BLaER1 (cell line): ENCODE measurements at regions not wholly inside any gene's neighbourhood (a gene's known extent, or its start where the extent isn't known, plus 50 kb on each side); places are given as distances from the start of the nearest gene placed in this dataset.
"Not testable (repeated sequence)": the region's sequence is repeated elsewhere in the genome, so short reads cannot be mapped to it uniquely, and the experiment has no call there.

Source experiments
- H3K27ac ChIP-seq: shearing (Covaris generic); formaldehyde crosslinking; 2 replicates; pipeline ENCODE4 v1.8.1; 2022
- H3K27me3 ChIP-seq: shearing (Covaris generic); formaldehyde crosslinking; 2 replicates; pipeline ENCODE4 v1.8.1; 2022
- H3K36me3 ChIP-seq: shearing (Covaris generic); formaldehyde crosslinking; 2 replicates; pipeline ENCODE4 v1.8.1; 2022
- H3K4me1 ChIP-seq: shearing (Covaris generic); formaldehyde crosslinking; 2 replicates; pipeline ENCODE4 v1.8.1; 2022
- H3K4me2 ChIP-seq: shearing (Covaris generic); formaldehyde crosslinking; 2 replicates; pipeline ENCODE4 v1.8.1; 2022
- H3K4me3 ChIP-seq: shearing (Covaris generic); formaldehyde crosslinking; 2 replicates; pipeline ENCODE4 v1.8.1; 2022
- H3K9ac ChIP-seq: shearing (Covaris generic); formaldehyde crosslinking; 2 replicates; pipeline ENCODE4 v1.8.1; 2022
- H3K9me3 ChIP-seq: shearing (Covaris generic); formaldehyde crosslinking; 2 replicates; pipeline ENCODE4 v1.8.1; 2022
- H4K20me1 ChIP-seq: shearing (Covaris generic); formaldehyde crosslinking; 2 replicates; pipeline ENCODE4 v1.8.1; 2022
- Cebpa-rat ChIP-seq: shearing (Covaris generic); IDR thresholded peaks from 2 replicates; pipeline ENCODE4 v1.8.1; 2022

DNA sequence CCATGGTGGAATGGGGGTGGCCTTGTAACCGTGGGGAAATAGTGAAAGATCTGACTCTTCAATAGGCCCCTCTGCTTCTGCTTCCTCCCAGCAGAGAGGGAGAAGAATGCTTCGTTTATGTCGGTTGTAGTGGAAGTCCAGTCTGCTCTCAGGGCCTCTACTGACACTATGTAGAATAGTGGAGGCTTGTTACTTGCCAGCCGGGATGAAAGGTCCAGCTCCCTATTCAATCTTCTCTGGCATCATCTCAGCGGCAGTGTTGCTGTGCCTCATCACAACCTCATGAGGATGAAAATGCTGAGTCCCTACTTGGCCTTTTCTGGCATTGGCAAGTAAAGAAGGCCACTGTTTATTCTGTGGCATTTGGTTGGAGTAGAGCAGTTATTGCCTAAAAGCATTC lies 820.9 kb upstream of the TENM4 start:
- no peak for TF ChIP-seq Cebpa-rat
- H3K9me3 ChIP-seq = no peaks in the 10 kb centered on the region
- H4K20me1 ChIP-seq = no peaks in the 10 kb centered on the region
- H3K27ac ChIP-seq = no peak overlapping the region
- no peak overlapping the region for H3K4me2 ChIP-seq
- no peak overlapping the region for H3K4me3 ChIP-seq
- no peaks in the 10 kb centered on the region for H3K4me1 ChIP-seq
- H3K36me3 ChIP-seq = no peaks in the 10 kb centered on the region
- H3K27me3 ChIP-seq = no peaks in the 10 kb centered on the region
- H3K9ac ChIP-seq = no peak overlapping the region

DNA sequence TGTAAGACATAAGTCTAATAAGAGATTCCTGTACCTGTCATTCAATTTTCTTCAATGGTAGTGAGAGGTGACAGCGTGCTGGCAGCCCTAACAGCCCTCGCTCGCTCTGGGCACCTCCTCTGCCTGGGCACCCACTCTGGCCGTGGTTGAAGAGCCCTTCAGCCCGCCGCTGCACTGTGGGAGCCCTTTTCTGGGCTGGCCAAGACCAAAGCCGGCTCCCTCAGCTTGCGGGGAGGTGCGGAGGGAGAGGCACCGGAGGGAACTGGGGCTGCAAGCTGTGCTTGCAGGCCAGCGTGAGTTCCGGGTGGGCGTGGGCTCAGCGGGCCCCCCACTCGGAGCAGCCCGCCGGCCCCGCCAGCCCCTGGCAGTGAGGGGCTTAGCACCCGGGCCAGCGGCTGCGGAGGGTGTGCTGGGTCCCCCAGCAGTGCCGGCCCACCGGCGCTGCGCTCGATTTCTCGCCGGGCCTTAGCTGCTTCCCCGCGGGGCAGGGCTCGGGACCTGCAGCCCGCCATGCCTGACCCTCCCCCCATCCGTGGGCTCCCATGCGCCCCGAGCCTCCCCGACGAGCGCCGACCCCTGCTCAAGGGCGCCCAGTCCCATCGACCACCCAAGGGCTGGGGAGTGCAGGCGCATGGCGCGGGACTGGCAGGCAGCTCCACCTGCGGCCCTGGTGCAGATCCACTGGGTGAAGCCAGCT lies 816.6 kb upstream of the TENM4 start:
- not testable (repeated sequence) for H3K4me1 ChIP-seq, H3K27me3 ChIP-seq, H4K20me1 ChIP-seq, H3K9ac ChIP-seq, H3K27ac ChIP-seq, H3K4me3 ChIP-seq, H3K9me3 ChIP-seq, H3K4me2 ChIP-seq, H3K36me3 ChIP-seq

DNA sequence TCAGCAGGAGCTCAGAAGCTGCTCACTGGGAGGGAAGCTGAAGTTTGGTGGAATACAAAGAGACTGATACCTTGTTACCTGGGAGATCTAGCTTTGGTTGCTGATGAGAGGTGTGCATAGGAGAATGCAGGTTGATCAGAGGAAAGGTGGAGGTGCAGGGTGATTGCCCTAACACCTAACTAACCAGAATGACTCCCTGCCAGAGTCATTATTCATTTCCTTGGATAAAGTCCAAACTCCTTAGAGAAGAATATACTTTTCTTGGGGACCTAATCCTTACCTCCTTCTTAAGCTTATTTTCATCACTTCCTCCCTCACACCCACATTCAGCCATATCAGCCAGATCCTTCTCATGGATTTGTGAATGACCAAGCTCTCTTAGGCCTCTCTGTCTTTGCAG lies 814.2 kb upstream of the TENM4 start:
- Histone ChIP-seq H3K4me2 (no peak overlapping the region), H3K9ac (no peak overlapping the region), H4K20me1 (no peaks in the 10 kb centered on the region), H3K4me3 (no peak overlapping the region), H3K27ac (no peak overlapping the region), H3K9me3 (no peaks in the 10 kb centered on the region), H3K4me1 (no peaks in the 10 kb centered on the region), H3K27me3 (no peaks in the 10 kb centered on the region), H3K36me3 (no peaks in the 10 kb centered on the region)
- TF ChIP-seq Cebpa-rat = no peak

DNA sequence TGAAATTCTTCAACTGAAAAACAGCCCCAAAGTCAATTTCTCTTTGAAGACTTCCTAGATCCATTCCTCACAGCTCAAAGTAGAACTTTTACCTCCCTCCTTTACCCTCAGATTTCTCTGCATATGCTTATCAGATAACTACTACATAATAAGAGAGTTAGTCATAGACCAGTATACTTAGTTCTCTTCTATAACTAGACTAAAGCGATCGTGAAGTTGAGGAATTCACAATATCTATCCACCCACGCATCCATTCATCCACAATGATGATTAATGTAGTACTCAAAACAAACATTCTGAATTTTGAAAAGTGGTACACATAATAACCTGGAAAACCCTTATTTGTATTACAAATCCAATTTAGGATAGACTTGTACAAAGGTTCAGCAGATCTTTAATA lies 800.9 kb upstream of the TENM4 start:
- H3K4me3 ChIP-seq = no peak overlapping the region
- H3K4me2 ChIP-seq = no peak overlapping the region
- peaks cover 15% of the 10 kb centered on the region for H3K9me3 ChIP-seq
- no peaks in the 10 kb centered on the region for H3K4me1 ChIP-seq
- no peaks in the 10 kb centered on the region for H4K20me1 ChIP-seq
- no peaks in the 10 kb centered on the region for H3K27me3 ChIP-seq
- H3K27ac ChIP-seq = no peak overlapping the region
- TF ChIP-seq Cebpa-rat = no peak
- H3K36me3 ChIP-seq = no peaks in the 10 kb centered on the region
- no peak overlapping the region for H3K9ac ChIP-seq

DNA sequence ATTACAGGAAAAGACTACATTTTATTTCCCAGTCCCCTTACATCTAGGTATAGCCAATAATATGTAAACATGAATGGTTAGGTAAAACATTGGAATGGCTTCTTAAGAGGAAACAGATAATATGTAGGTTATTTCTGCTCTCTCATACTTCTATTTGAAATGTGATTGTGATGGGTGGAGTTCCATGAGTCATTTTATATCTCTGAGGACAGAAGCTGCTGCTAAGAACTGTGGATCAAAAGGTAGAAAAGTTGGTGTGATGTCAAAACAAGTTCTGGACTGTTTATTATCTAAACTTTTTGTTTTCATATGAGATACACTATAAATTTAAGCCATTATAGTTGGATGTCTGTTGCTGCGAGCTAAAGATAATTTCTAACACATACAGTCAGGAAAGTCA lies 799.4 kb upstream of the TENM4 start:
- Histone ChIP-seq H3K27me3 (no peaks in the 10 kb centered on the region), H3K9me3 (peaks cover 17% of the 10 kb centered on the region), H3K27ac (no peak overlapping the region)

DNA sequence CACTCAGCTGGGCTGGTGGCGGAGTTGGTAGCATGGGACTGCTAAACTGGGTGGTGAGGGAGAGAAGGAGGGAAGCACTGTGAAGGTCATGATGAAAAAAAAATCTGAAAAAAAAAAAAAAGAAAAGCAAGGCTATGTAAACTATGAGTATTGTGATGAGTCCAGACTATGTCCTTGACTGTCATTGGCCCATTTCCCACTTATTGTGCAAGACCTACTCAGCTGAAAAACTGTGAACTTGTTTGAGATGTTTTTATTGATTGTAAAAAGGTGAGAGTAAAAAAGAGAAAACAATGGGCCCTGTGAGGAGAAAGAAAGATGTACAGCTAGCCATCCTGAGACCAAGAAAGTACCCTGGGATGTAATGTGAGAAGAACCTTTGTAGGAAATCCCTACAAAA lies 798.4 kb upstream of the TENM4 start:
- Histone ChIP-seq H3K36me3 (no peaks in the 10 kb centered on the region), H3K27ac (no peak overlapping the region), H3K27me3 (no peaks in the 10 kb centered on the region)

More for the DNA sequence above, 799.4 kb upstream of the TENM4 start:
- Histone ChIP-seq H3K4me2 (no peak overlapping the region), H3K9ac (no peak overlapping the region), H4K20me1 (no peaks in the 10 kb centered on the region), H3K4me3 (no peak overlapping the region), H3K4me1 (no peaks in the 10 kb centered on the region), H3K36me3 (no peaks in the 10 kb centered on the region)
- TF ChIP-seq Cebpa-rat = no peak

DNA sequence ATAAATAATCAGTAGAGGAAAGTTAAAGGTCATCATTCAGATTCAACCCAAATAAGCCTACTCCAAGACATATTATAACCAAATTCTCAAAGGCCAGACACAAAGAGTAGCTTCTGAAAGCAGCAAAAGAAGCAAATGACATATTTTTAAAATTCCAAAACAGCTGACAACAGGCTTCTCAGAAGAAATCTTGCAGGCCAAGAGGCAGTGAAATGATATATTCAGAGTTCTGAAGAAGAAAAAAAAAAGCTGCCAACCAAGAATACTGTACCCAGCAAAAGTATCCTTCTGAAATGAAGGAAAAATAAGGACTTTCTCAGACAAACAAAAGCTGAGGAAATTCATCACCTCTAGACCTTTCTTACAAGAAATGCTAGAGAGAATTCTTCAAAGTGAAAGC lies 787.1 kb upstream of the TENM4 start:
- no peak for TF ChIP-seq Cebpa-rat
- no peaks in the 10 kb centered on the region for H3K36me3 ChIP-seq
- H3K9me3 ChIP-seq = peaks cover 26% of the 10 kb centered on the region
- no peak overlapping the region for H3K4me3 ChIP-seq
- no peaks in the 10 kb centered on the region for H3K4me1 ChIP-seq
- H3K27ac ChIP-seq = no peak overlapping the region
- H4K20me1 ChIP-seq = no peaks in the 10 kb centered on the region
- no peak overlapping the region for H3K4me2 ChIP-seq
- no peak overlapping the region for H3K9ac ChIP-seq
- no peaks in the 10 kb centered on the region for H3K27me3 ChIP-seq

More for the DNA sequence above, 798.4 kb upstream of the TENM4 start:
- no peak overlapping the region for H3K9ac ChIP-seq
- no peak for TF ChIP-seq Cebpa-rat
- H4K20me1 ChIP-seq = no peaks in the 10 kb centered on the region
- H3K4me2 ChIP-seq = no peak overlapping the region
- peaks cover 14% of the 10 kb centered on the region for H3K9me3 ChIP-seq
- no peaks in the 10 kb centered on the region for H3K4me1 ChIP-seq
- H3K4me3 ChIP-seq = no peak overlapping the region

DNA sequence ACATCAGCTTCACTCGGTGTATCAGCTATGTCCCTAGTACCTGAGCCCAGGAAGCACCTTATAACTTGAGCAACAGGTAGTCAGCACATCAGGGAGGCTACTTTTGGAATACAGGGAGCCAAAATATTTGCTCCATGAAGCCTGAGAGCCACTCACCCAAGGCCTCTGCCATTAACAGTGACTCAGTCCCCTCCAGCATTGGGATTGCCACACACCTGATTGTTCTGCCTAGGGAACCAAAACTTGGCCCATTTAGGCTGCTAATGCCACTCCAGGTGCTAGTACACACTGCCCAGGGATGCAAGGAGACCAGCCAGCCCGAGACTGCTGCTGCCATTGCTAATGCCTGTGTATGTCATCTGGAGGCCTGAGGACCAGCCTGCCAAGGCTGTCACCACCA lies 773.6 kb upstream of the TENM4 start:
- Histone ChIP-seq H3K4me2 (no peak overlapping the region), H3K27me3 (no peaks in the 10 kb centered on the region), H3K4me3 (no peak overlapping the region), H3K9ac (no peak overlapping the region), H3K36me3 (no peaks in the 10 kb centered on the region), H3K9me3 (no peaks in the 10 kb centered on the region), H3K4me1 (peaks cover 8% of the 10 kb centered on the region), H4K20me1 (no peaks in the 10 kb centered on the region), H3K27ac (no peak overlapping the region)
- no peak for TF ChIP-seq Cebpa-rat

DNA sequence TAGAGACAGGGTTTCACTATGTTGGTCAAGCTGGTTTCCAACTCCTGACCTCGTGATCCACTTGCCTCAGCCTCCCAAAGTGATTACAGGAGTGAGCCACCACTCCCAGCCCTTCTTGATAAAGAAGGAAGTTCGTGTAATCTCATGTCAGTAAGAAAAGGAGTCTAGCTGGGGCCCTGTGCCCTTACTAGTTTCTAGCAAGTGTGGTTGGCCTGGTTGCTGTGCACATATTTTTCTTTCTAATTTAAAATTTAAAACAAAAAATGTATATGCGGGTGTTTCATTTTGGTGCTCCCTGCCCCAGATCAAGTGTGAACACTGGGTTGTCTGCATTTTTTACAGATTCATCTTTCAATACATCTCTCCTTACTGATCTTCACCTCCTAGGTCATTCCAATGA lies 770.8 kb upstream of the TENM4 start:
- no peak overlapping the region for H3K9ac ChIP-seq
- no peaks in the 10 kb centered on the region for H3K27me3 ChIP-seq
- H3K9me3 ChIP-seq = no peaks in the 10 kb centered on the region
- peaks cover 8% of the 10 kb centered on the region for H3K4me1 ChIP-seq
- no peak overlapping the region for H3K4me3 ChIP-seq
- no peaks in the 10 kb centered on the region for H3K36me3 ChIP-seq
- no peaks in the 10 kb centered on the region for H4K20me1 ChIP-seq
- H3K27ac ChIP-seq = no peak overlapping the region
- H3K4me2 ChIP-seq = peak overlapping the region; percentile 25
- no peak for TF ChIP-seq Cebpa-rat

DNA sequence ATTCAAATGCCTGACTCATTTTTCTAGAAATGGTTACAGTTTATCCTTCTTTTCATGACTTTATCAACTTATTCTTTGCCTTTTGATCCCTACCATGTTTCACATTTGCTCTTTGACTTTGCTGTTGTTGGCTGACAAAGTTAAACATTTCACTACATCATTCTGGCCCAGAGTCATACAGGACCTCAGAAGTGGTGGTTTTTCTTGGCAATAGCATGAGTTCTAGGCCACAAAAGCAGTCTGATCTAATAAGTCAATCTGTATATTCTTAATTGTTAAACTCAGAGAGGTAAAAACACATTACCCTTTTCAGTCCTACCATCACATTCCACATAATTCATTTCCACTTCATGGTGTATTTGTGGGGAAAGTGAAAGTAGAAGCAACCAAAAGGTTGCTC lies 763.2 kb upstream of the TENM4 start:
- Histone ChIP-seq H3K27ac (no peak overlapping the region), H3K4me3 (no peak overlapping the region), H3K9ac (no peak overlapping the region), H3K27me3 (no peaks in the 10 kb centered on the region), H3K9me3 (no peaks in the 10 kb centered on the region), H3K4me1 (no peaks in the 10 kb centered on the region), H3K4me2 (no peak overlapping the region), H3K36me3 (no peaks in the 10 kb centered on the region), H4K20me1 (no peaks in the 10 kb centered on the region)
- TF ChIP-seq Cebpa-rat = no peak
